ENCODE measurements at regions not wholly inside any gene's neighbourhood (a gene's known extent, or its start where the extent isn't known, plus 50 kb on each side); places are given as distances from the start of the nearest gene placed in this dataset.
"Not testable (repeated sequence)": the region's sequence is repeated elsewhere in the genome, so short reads cannot be mapped to it uniquely, and the experiment has no call there.

GRCh38 chr9:63346310-63347048 lies 1938.5 kb downstream of the FOXD4L5 start:
- H3K4me3 ChIP-seq (replicated peaks in 1 of 2; ENCODE audit: low read depth in 1 of 2, low read length in 2 of 2); H2AFZ ChIP-seq (ENCODE audit: low read depth, low read length, poor library complexity, severe bottlenecking); H3K36me3 ChIP-seq (ENCODE audit: control insufficient read depth in 1 of 2, insufficient read depth in 2 of 2, low read length in 2 of 2); POLR2A ChIA-PET; H3K79me2 ChIP-seq (ENCODE audit: insufficient read depth, low read length); H4K20me1 ChIP-seq (ENCODE audit: insufficient read depth); RAD21 ChIA-PET (ENCODE audit: low non-redundant PET in 1 of 2, low total read pairs in 2 of 2, uncharacterized antibody in 2 of 2, unreplicated experiment in 2 of 2); H3K9me2 ChIP-seq (ENCODE audit: insufficient read depth); H3K9me3 ChIP-seq (ENCODE audit: control insufficient read depth in 1 of 2, insufficient read depth in 1 of 2, low read depth in 1 of 2, low read length in 2 of 2); ATAC-seq; intact Hi-C loops (cut with micrococcal nuclease); CTCF ChIA-PET; H3K27me3 ChIP-seq (ENCODE audit: insufficient read depth, low read length): not testable (repeated sequence)
- BruUV-seq (replicated peaks) = TSS peak; percentile 80
- Histone ChIP-seq H3K4me1 (ENCODE audit: control insufficient read depth in 1 of 2, insufficient read depth in 2 of 2, low read length in 2 of 2) (peaks cover 0 to 18% of the 10 kb centered on the region in 2 experiments; a peak in 2 of 4 replicates), H3K27ac (ENCODE audit: low read depth, low read length) (peak overlapping the region; percentile 65), H3K4me2 (ENCODE audit: low read length) (peak overlapping the region; percentile 52), H3K9ac (ENCODE audit: low read length) (peak overlapping the region; percentile 40)
- peak; percentile 39 for TF ChIP-seq TCF7L2 (IDR thresholded peaks at IDR 0.05; ENCODE audit: borderline replicate concordance, extremely low read depth, insufficient read depth, insufficient read length)
- peak; percentile 57; the same call in 1 of the 2 replicates for TF ChIP-seq JUND (IDR thresholded peaks at IDR 0.05)
- TF ChIP-seq SP1 (IDR thresholded peaks at IDR 0.05; ENCODE audit: low read depth) = peak; percentile 60; the same call in 1 of the 2 replicates
- peak; percentile 42; the same call in 1 of the 2 replicates for TF ChIP-seq FOSL1 (IDR thresholded peaks at IDR 0.05; ENCODE audit: low read depth)
- TF ChIP-seq CBX3 (IDR thresholded peaks at IDR 0.05; ENCODE audit: low read depth) = 0 out of 2 replicates have a peak, but pooled peaks have one; percentile 23
- peak; percentile 79 for DNase-seq (ENCODE audit: low read depth, low spot score)

- intact Hi-C loops (cut with micrococcal nuclease); H4K20me1 ChIP-seq (ENCODE audit: insufficient read depth); DNase-seq (ENCODE audit: low read depth, low spot score); H3K9me3 ChIP-seq (ENCODE audit: control insufficient read depth in 1 of 2, insufficient read depth in 1 of 2, low read depth in 1 of 2, low read length in 2 of 2); H3K9me2 ChIP-seq (ENCODE audit: insufficient read depth); H3K4me3 ChIP-seq (replicated peaks in 1 of 2; ENCODE audit: low read depth in 1 of 2, low read length in 2 of 2); POLR2A ChIA-PET; H3K79me2 ChIP-seq (ENCODE audit: insufficient read depth, low read length); H3K9ac ChIP-seq (ENCODE audit: low read length); H2AFZ ChIP-seq (ENCODE audit: low read depth, low read length, poor library complexity, severe bottlenecking); ATAC-seq; BruUV-seq (replicated peaks); H3K27ac ChIP-seq (ENCODE audit: low read depth, low read length); H3K27me3 ChIP-seq (ENCODE audit: insufficient read depth, low read length); H3K4me2 ChIP-seq (ENCODE audit: low read length); H3K36me3 ChIP-seq (ENCODE audit: control insufficient read depth in 1 of 2, insufficient read depth in 2 of 2, low read length in 2 of 2); RAD21 ChIA-PET (ENCODE audit: low non-redundant PET in 1 of 2, low total read pairs in 2 of 2, uncharacterized antibody in 2 of 2, unreplicated experiment in 2 of 2); CTCF ChIA-PET: not testable (repeated sequence)
- peaks cover 0 to 18% of the 10 kb centered on the region in 2 experiments; a peak in 2 of 4 replicates for H3K4me1 ChIP-seq (ENCODE audit: control insufficient read depth in 1 of 2, insufficient read depth in 2 of 2, low read length in 2 of 2)
Observed at GRCh38 chr9:63344408-63344807, 1940.6 kb downstream of the FOXD4L5 start.

- H3K36me3 ChIP-seq (ENCODE audit: control insufficient read depth in 1 of 2, insufficient read depth in 2 of 2, low read length in 2 of 2); POLR2A ChIA-PET; H3K4me3 ChIP-seq (replicated peaks in 1 of 2; ENCODE audit: low read depth in 1 of 2, low read length in 2 of 2); H3K27me3 ChIP-seq (ENCODE audit: insufficient read depth, low read length); H3K9ac ChIP-seq (ENCODE audit: low read length); H4K20me1 ChIP-seq (ENCODE audit: insufficient read depth); DNase-seq (ENCODE audit: low read depth, low spot score); CTCF ChIA-PET; BruUV-seq (replicated peaks); RAD21 ChIA-PET (ENCODE audit: low non-redundant PET in 1 of 2, low total read pairs in 2 of 2, uncharacterized antibody in 2 of 2, unreplicated experiment in 2 of 2); H3K9me2 ChIP-seq (ENCODE audit: insufficient read depth); H3K27ac ChIP-seq (ENCODE audit: low read depth, low read length); ATAC-seq; intact Hi-C loops (cut with micrococcal nuclease); H2AFZ ChIP-seq (ENCODE audit: low read depth, low read length, poor library complexity, severe bottlenecking); H3K79me2 ChIP-seq (ENCODE audit: insufficient read depth, low read length); H3K9me3 ChIP-seq (ENCODE audit: control insufficient read depth in 1 of 2, insufficient read depth in 1 of 2, low read depth in 1 of 2, low read length in 2 of 2): not testable (repeated sequence)
- H3K4me1 ChIP-seq (ENCODE audit: control insufficient read depth in 1 of 2, insufficient read depth in 2 of 2, low read length in 2 of 2) = peaks cover 2 to 26% of the 10 kb centered on the region in 2 experiments; a peak in 3 of 4 replicates
- peak overlapping the region; percentile 25; the same call in 1 of the 2 replicates for H3K4me2 ChIP-seq (ENCODE audit: low read length)
Observed at GRCh38 chr9:63342528-63342927, 1942.5 kb downstream of the FOXD4L5 start.
